Activated T-cell treated with anti-CD3 and anti-CD28 coated beads for 24 hours (primary cell): ENCODE measurements at regions not wholly inside any gene's neighbourhood (a gene's known extent, or its start where the extent isn't known, plus 50 kb on each side); places are given as distances from the start of the nearest gene placed in this dataset.
"Not testable (repeated sequence)": the region's sequence is repeated elsewhere in the genome, so short reads cannot be mapped to it uniquely, and the experiment has no call there.

Experiments
- DNase-seq: peaks from one replicate; pipeline ENCODE4 v3.0.0-alpha.2; 2020; ENCODE audit warnings: low read depth

DNA sequence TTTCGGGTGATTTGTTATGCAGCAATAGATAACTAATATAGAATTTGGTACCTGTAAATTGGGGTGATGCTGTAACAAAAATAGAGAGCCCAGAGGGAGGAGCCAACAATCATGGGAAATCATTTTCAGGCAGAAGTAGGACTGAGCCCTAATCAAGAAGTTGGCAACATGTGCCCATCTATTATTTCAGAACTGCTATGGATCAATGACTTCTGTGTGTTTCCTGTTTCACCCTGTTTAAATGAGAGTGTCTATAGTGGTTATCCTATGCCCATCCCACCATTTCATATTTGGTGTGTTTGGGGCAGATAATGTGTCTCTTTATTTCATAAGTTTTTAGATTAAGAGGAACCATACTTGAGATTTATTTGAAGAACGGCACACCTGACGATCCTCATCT, 330.8 kb upstream of the CITED2 start:
- DNase-seq, result no peak

DNA sequence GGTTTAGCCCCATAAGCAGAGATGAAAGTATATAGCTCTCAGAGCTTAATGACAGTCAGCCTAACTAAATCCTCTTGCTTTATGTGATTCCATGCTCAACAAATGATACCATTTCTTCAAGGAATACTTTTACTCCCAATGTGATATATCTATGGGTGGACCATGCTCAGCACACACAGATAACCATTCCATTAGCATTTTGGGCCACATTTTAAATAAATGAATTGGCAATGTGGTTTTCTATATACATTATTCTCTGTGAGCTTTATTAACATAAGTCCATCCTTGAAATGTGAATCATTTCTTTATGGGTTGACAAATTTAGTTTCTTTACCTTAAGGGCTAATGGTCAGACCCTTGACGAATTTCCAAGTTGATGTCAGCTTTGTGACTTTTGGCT, 329.3 kb upstream of the CITED2 start:
- no peak for DNase-seq

DNA sequence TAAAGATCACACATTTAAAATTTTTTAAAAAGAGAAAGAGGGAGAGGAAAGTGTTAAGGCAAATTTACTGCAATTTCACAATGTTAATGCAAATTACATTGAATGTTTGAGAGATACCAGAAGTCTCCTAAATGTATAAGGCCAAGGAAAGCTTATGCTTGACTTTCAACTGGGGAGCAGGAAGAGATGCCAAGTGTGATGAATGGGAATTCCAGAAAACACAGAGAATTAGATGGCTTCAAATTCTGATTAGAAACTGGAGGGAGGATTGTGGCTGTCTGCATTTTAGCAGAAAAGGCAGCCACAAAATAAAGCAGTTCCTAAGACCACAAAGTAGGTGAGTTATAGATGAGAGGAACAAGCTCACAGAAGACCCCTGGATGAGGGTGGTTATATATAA, 328.3 kb upstream of the CITED2 start:
- DNase-seq, result no peak

DNA sequence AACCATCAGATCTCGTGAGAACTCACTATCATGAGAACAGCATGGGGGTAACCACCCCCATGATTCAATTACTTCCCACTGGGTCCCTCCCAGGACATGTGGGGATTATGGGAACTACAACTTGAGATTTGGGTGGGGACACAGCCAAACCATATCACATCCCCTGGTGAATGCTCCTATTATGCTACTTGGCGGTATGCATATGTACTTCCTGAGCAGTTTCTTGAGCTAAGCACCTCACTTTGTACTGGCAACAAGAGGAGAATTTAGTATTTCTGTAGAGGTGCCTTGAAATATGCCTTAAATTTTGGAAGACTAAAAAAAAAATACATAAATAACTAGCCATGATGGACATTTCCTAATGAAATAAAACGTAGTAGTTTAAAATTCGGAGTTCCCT, 327.2 kb upstream of the CITED2 start:
- no peak for DNase-seq

DNA sequence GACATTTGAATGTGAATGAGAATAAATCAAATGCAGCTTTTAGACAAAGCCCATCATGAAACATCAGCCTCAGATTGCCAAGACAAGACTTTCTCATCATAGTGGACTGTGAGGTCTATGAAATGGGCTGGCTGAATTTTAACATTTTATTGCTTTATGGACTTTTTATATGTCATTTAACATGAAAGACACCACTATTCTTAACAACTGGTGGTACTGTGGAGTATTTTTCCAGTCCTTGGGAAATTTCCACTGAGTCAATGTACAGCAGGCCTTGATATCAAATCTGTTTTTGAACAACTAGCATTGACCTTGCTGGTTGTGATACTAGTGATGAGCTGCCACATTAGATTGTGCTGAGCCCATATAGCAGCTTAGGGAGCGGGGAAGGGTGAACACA, 326.6 kb upstream of the CITED2 start:
- DNase-seq, result no peak

DNA sequence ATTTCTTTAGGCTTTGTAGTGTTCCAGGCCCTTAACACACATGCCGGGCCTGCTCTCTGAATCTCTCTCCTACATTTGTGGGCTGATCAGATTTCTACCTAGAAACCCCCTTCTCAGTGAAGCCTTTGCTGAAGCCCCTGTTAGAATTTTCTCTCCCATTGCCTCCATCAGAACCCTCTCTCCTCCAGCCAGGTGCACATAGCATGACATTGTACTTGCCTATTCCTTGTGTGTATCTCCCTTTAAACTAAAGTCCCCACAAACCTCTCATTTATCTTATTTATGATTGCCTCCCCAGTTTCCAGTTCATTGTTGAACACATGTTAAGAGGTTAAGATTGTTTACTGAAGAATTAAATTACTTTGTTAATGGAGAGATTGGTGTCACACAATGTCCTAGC, 325.5 kb upstream of the CITED2 start:
- no peak for DNase-seq

DNA sequence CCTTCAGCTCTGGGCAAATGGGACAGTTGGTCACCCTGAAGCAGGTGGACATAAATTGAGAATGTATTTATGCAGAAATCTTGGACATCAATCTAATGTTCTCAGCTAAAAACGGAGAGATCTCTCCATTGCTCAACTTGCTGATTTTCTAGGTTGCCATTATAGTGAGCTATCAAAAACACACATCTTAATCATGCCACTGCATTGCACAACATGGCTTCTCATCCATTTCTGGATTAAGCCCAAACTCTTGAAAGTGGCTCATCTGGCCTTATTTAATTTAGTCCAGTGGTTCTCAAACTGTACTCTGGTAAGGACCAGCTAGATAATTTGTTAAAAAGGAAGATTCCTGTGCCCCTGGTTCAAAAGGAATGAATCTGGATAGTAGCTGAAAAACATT, 324.9 kb upstream of the CITED2 start:
- no peak for DNase-seq

DNA sequence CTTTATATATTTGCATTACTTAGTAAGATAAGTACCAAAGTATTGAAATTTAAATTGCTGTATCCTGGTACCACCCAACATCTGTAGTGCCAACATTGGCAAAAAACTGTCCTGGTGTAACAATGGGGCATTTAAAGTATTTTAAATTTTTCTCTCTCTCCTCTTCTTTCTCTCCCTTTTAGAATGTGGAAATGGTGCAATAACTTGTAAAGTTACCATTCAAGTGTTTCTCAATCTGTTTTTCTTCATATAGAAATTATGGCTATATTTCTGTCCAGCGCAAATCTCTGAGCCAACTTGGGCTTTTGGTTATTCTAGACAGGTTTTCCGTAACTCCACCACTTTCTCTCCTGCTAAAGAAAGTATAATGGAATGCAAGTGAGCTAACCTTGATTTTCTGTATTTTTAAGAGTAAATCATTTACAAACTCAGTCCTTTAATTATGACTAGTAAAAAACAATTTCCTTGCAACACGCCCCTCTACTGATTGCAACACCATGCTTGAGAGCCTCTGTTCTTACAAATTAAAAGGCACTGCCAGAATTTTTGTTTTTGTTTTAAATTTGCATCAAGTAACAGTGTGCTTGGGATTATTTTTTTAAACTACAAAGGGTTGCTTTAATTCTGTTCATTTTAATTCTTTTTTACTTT, 324.2 kb upstream of the CITED2 start:
- DNase-seq, result no peak

DNA sequence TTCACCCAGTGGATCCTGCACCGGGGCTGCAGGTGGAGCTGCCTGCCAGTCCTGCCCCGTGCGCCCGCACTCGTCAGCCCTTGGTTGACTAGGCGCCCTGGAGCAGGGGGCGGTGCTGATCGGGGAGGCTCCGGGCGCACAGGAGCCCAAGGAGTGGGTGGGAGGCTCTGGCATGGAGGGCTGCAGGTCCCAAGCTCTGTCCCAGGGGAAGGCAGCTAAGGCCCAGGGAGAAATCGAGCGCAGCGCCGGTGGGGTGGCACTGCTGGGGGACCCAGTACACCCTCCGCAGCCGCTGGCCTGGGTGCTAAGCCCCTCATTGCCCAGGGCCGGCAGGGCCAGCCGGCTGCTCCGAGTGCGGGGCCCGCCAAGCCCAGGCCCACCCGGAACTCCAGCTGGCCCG, 323.4 kb upstream of the CITED2 start:
- DNase-seq, result not testable (repeated sequence)

DNA sequence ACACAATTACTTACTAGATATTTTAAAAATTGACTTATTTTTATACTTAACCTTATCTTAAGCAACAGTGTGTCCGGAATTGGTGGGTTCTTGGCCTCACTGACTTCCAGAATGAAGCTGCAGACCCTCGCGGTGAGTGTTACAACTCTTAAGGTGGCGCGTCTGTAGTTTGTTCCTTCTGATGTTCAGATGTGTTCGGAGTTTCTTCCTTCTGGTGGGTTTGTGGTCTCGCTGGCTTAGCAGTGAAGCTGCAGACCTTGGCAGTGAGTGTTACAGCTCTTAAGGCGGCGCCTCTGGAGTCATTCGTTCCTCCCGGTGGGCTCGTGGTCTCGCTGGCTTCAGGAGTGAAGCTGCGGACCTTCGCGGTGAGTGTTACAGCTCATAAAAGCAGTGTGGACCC, 322.5 kb upstream of the CITED2 start:
- not testable (repeated sequence) for DNase-seq

DNA sequence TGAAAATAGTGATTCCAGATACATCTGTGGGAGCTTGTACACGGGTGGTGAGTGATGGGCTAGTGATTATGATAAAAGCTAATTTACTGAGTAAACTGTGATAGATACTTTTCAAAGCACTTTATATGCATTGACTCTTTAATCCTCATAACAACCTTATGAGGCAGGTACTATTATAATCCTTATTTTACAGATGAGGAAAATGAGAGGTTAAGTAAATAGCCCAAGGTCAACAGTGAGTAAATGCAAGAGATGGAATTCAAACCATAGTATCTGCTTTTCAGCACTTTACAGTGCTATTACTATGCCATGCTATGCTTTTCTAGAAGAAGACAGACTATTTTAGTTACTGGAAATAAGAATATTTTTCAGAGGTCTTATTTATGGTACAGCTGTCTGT, 320.9 kb upstream of the CITED2 start:
- no peak for DNase-seq

DNA sequence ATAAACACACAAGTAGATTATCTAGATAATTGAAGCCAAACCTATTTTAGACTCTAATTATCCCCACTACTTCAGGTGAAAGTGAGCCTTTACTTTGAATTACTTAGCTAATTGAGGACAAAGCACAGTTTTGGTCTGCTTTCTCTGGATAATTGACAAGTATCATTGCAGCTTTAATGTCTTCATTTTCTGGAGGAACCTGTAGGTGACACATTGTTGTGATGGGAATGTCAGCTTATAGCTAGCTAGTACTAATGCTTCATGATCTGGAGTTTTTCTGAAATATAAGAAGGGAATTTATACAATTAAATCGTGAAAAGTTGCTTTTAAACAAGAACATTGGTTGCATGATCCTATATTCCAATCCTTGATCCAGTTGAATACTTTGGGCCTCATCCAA, 319.3 kb upstream of the CITED2 start:
- no peak for DNase-seq

DNA sequence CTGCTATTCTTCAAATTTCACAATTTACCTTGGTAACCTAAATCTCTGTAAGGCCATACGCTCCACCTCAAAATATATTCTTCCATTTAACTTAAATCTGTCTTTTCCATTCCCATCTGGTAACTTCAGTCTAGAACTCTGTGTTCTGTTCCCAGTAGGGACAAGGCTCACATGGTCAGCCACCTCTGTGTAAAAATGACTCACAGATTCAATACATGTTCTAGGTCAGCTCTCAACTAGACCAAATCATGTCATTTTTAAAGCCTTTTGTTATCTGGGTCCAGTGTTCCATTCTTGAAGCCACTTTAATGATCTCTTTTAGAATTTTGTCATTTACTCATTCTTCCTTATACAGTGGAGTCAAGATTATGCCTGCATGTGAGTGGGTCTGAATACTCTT, 315.6 kb upstream of the CITED2 start:
- no peak for DNase-seq

DNA sequence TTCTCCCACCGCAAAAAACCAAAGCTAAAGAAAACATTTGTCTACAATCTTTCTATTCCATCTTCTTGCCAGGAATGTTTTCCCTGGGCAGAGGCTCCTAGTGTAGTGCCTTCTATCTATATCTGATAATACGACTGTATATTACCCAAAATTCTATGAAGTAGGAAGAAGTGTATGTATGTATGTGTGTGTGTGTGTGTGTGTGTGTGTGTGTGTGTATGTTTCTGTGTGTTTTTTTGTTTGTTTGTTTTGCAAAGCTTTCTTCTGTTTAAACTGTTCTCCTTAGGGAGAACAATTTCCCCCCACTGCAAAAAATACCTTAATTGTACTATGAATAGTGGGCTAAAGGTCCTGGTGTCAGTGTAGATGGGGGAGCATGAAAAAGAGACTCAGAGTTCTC, 312.6 kb upstream of the CITED2 start:
- no peak for DNase-seq

DNA sequence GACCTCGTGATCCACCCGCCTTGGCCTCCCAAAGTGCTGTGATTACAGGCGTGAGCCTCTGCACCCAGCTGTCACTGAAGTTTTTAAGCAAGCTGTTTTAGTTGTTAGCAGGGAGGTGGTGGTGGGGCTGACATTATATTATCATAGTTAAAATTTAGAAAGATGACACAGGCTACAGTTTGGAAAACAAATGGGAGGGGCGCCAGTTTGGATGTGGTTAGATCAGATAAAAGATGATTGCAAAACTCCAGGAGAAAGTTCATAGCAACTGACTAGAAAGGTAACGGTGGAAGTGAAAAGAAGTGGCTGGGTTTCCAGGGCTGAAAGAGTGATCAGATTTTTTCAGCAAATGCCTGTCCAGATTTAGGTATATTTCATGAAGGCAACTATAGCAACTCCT, 311.9 kb upstream of the CITED2 start:
- DNase-seq, result no peak

DNA sequence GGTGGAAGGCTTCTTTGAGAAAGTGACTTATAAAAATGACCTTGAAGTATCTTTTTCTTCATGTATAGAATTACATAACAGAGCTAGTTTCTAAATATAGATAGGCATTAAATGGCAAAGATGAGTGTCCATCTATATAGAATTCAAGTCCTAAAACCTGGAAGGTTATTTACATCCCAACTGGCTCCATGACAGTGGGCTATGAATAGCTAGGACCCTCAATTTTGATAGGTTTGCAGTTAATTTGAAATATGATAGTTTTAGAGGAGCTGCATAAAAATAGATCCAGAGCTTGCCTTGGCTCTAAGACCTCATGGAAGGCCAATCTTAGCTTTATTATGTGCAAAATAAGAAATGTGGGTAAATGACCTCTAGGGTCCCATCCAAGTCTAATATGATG, 310.6 kb upstream of the CITED2 start:
- DNase-seq, result no peak

DNA sequence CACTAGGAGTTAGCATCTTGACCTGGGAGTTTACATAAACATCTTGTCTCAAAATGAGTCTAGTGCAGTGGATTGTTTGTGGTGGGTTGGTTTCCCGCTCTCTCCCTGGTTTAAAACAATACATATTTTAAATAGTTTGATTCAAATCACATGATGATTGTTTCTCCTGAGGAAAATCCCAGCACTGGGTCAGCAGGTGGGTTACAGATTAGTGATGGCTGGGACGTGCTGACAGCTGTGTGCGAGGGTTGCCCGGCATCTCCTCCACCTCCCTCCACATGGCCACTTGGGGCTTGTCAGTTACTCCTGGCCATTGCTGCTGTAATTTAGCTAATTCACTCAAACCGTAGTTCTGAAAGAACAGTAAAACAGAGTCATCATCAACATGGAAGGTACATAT, 306.4 kb upstream of the CITED2 start:
- no peak for DNase-seq

DNA sequence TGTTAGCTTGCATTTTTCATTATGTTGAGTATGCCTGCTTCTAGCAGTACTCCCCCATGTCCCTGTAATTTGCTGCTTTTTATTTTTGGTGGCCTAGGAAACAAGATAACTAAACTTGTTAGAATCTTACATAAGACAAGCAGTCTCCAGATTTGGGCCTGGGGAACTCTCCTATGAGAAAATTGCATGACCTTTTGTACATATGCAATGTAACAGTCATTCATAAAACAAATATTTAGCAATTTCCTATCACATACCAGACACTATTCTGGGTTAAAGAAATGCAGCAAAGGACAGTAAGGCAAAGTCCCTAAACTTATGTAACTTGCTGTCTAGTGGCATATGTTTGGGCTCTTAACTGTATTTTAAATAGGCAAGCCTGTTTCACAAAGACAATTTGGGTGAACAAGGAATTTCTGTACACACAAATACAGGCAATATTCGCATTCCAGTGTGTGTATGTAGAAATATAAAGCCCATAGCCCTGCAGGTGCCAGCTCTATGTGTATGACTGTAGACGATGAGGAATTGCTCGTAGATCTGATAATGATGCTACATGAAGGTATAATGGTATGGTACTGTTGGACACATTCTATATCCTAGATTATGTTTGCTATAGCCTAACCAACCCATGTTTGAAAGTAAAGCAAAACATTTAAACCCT, 305.2 kb upstream of the CITED2 start:
- DNase-seq, result no peak

DNA sequence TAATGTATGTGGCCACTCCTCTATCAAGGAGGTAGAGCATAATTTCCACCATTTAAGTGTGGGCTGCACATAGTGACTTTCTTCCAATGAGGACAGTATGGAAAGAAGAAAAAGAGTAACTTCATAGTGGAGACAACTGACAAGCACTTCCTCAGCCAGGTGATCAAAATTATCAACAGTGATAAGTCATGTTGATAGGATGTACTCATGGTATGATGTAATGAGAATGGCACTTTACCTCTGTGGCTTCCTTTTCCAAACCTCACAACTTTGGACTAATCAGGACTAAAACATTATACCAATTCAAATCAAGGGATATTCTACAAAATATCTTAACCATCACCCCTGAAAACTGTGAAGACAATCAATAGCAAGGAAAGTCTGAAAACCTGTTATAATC, 302.3 kb upstream of the CITED2 start:
- DNase-seq, result no peak

DNA sequence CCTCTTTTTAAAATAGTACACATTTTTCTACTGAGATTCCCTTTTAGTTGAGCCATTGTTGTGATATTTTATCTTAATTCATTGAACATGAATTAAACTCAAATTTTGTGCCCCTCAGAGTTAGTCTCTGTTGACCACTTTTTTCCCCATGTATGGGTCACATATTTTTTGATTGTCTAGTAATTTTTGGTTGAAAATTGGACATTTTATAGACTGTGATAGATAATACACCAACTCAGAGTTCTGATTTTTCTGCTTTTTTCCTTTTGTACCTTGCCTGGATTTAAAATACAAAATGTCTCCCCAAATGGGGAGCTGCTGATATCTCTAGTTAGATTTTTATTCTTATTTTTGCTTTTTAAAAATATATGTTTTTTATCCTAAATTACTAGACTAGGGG, 291.8 kb upstream of the CITED2 start:
- no peak for DNase-seq

DNA sequence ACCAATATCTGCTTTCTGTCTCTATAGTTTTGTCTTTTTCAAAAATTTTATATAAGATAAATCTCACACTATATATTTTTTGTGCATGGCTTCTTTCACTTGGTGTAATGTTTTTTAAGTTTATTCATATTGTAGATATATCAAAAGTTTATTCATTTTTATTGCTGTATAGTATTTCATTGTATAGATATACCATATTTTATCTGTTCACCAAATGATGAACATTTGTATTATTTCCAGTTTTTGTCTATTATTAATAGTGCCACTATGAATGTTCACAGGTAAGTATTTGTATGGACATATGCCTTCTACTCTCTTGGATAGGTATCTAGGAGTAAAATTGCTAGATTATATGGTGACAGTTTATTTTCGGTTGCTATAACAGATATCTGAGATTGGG, 289.5 kb upstream of the CITED2 start:
- DNase-seq, result no peak

DNA sequence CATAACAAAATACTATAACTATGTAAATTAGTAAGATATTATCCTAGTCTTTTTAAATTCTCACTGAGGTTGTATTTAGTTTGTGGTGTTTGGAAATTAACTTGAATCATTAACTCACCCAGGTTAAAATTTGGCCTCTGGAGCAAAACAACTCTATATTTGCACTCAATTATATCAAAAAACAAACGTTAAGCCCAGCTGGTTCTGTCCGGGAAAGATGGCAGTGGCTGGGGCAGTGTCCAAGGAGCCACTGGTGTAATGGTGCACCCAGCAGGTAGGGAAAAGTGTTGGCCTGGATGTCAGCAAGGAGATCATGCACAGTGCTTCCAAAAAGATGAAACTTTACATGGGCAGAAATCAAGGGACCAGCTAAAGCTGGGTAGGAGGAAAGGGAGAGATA, 285.3 kb upstream of the CITED2 start:
- DNase-seq, result no peak

DNA sequence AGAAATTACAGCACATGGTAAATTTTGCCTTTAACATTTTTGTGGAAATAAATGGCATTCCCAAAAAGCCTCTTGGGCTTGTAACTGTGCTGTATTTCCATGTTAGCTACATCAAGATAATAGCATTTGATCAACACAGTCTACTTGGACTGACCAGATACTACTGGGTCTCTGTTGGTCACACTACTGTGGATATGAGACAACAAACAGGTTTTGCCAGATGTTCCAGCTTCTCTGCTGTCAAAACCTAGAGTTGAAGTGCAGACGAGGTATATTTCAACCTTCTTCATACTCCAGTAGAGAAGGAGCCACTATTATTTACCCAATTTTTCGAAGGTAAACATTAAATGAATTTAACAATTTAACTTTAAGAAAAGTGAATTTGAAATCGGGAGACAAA, 284.7 kb upstream of the CITED2 start:
- no peak for DNase-seq

DNA sequence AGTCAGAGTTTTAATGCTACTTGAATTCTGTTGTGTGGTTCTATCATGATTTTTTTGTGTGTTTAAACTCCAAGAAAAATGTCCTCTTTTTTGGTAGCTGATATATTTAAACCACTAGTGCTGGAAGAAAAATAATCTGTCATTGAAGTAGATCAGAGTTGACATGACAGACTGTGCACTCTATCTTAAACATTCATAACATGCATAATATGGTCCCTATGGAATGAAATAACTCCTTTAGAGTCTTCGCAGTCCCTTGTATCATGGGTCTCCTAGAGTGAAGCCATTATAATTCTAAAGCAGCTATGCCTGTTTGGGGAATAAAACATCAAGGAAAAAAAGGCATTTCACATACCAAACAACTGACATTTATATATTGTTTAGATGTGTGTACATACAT, 282.7 kb upstream of the CITED2 start:
- DNase-seq, result no peak
